Osteoblast (primary cell): ENCODE measurements at regions not wholly inside any gene's neighbourhood (a gene's known extent, or its start where the extent isn't known, plus 50 kb on each side); places are given as distances from the start of the nearest gene placed in this dataset.
A peak's percentile ranks its signal among the peaks of the same experiment; 100 is the strongest.

ENCODE experiments used
- DNase-seq: peaks from one replicate; pipeline ENCODE4 v3.0.0; 2011; ENCODE audit warnings: low spot score, mixed read lengths; ENCODE audit not compliant: insufficient read length; ENCODE audit errors: missing footprints
- H2AFZ ChIP-seq: 2 replicates; pipeline ENCODE4 v1.6.0; 2011; ENCODE audit warnings: mild to moderate bottlenecking, low read length
- H3K27ac ChIP-seq: 2 replicates; pipeline ENCODE4 v1.5.1; 2011; ENCODE audit warnings: mild to moderate bottlenecking, low read depth, low read length, moderate library complexity
- H3K27me3 ChIP-seq: 2 replicates; pipeline ENCODE4 v1.6.0; 2012; ENCODE audit warnings: mild to moderate bottlenecking, control low read depth, inconsistent platforms, low read length, moderate library complexity; ENCODE audit not compliant: insufficient read depth
- H3K36me3 ChIP-seq: 2 replicates; pipeline ENCODE4 v1.5.1; 2011; ENCODE audit warnings: mild to moderate bottlenecking, low read length, control low read depth, moderate library complexity; ENCODE audit not compliant: insufficient read depth
- H3K4me1 ChIP-seq: 2 replicates; pipeline ENCODE4 v1.5.1; 2011; ENCODE audit warnings: mild to moderate bottlenecking, low read length, control low read depth, moderate library complexity; ENCODE audit not compliant: insufficient read depth
- H3K4me2 ChIP-seq: 2 replicates; pipeline ENCODE4 v1.6.0; 2011; ENCODE audit warnings: mild to moderate bottlenecking, low read length; ENCODE audit not compliant: insufficient read depth
- H3K4me3 ChIP-seq: fragments of 200-600 bp; sonication (generic); 3 replicates; pipeline ENCODE4 v1.5.1; 2012; ENCODE audit warnings: mild to moderate bottlenecking, low read length, inconsistent platforms; ENCODE audit not compliant: insufficient read depth
- H3K79me2 ChIP-seq: 2 replicates; pipeline ENCODE4 v1.6.0; 2012; ENCODE audit warnings: mild to moderate bottlenecking, low read length, control low read depth, inconsistent platforms; ENCODE audit not compliant: insufficient read depth
- H3K9me3 ChIP-seq: 2 replicates; pipeline ENCODE4 v1.5.1; 2011; ENCODE audit warnings: low read depth, low read length, control low read depth
- H4K20me1 ChIP-seq: 2 replicates; pipeline ENCODE4 v1.6.0; 2012; ENCODE audit warnings: mild to moderate bottlenecking, low read length, control low read depth; ENCODE audit not compliant: insufficient read depth
- CTCF ChIP-seq: IDR thresholded peaks from 2 replicates; pipeline ENCODE4 v1.5.1; 2011; ENCODE audit warnings: mild to moderate bottlenecking, low read depth, low read length, moderate library complexity; ENCODE audit errors: extremely low read depth

GRCh38 chr7:137146552-137147337 lies 196.8 kb downstream of the PTN start:
- H3K4me3 ChIP-seq = peak overlapping the region; percentile 58
- TF ChIP-seq CTCF = no peak

GRCh38 chr7:137146012-137146455 lies 197.5 kb downstream of the PTN start:
- H3K27ac ChIP-seq = peak overlapping the region; percentile 97
- TF ChIP-seq CTCF = no peak
- H3K4me1 ChIP-seq = peaks cover 30% of the 10 kb centered on the region
- no peaks in the 10 kb centered on the region for H3K79me2 ChIP-seq
- peak; percentile 58 for DNase-seq
- peak overlapping the region; percentile 58 for H3K4me3 ChIP-seq
- no peaks in the 10 kb centered on the region for H3K36me3 ChIP-seq
- no peaks in the 10 kb centered on the region for H3K9me3 ChIP-seq
- H4K20me1 ChIP-seq = no peaks in the 10 kb centered on the region
- H3K4me2 ChIP-seq = peak overlapping the region; percentile 76
- H2AFZ ChIP-seq = no peak overlapping the region
- H3K27me3 ChIP-seq = no peaks in the 10 kb centered on the region

More at GRCh38 chr7:137146552-137147337, 196.8 kb downstream of the PTN start:
- Histone ChIP-seq H3K27ac (peak overlapping the region; percentile 97), H3K79me2 (no peaks in the 10 kb centered on the region), H3K36me3 (no peaks in the 10 kb centered on the region), H3K9me3 (no peaks in the 10 kb centered on the region), H3K4me2 (peak overlapping the region; percentile 76), H4K20me1 (no peaks in the 10 kb centered on the region), H3K27me3 (no peaks in the 10 kb centered on the region), H3K4me1 (peaks cover 33% of the 10 kb centered on the region), H2AFZ (peak overlapping the region; percentile 64)
- peak; percentile 73 for DNase-seq

- Histone ChIP-seq H3K4me3 (no peak overlapping the region), H2AFZ (no peak overlapping the region), H3K4me1 (peaks cover 22% of the 10 kb centered on the region), H3K79me2 (no peaks in the 10 kb centered on the region), H4K20me1 (no peaks in the 10 kb centered on the region), H3K9me3 (no peaks in the 10 kb centered on the region), H3K27ac (peak overlapping the region; percentile 24), H3K4me2 (no peak overlapping the region), H3K27me3 (no peaks in the 10 kb centered on the region), H3K36me3 (no peaks in the 10 kb centered on the region)
- no peak for DNase-seq
- TF ChIP-seq CTCF = no peak
These were observed 201.2 kb downstream of the PTN start for GRCh38 chr7:137142376-137142775.

- Histone ChIP-seq H3K79me2 (no peaks in the 10 kb centered on the region), H3K27me3 (no peaks in the 10 kb centered on the region), H3K4me3 (no peak overlapping the region), H2AFZ (no peak overlapping the region), H4K20me1 (no peaks in the 10 kb centered on the region), H3K9me3 (no peaks in the 10 kb centered on the region), H3K4me2 (no peak overlapping the region), H3K27ac (no peak overlapping the region), H3K4me1 (peaks cover 13% of the 10 kb centered on the region), H3K36me3 (no peaks in the 10 kb centered on the region)
- no peak for TF ChIP-seq CTCF
- no peak for DNase-seq
These were observed 207.7 kb downstream of the PTN start for GRCh38 chr7:137135654-137136350.
